NCI-H2227 (cell line): ENCODE measurements at regions not wholly inside any gene's neighbourhood (a gene's known extent, or its start where the extent isn't known, plus 50 kb on each side); places are given as distances from the start of the nearest gene placed in this dataset.

Experiments used
- DNase-seq: peaks from one replicate; lab custom pipeline; 2025; ENCODE audit not compliant: unreplicated experiment; lab: John Stamatoyannopoulos, UW

DNA sequence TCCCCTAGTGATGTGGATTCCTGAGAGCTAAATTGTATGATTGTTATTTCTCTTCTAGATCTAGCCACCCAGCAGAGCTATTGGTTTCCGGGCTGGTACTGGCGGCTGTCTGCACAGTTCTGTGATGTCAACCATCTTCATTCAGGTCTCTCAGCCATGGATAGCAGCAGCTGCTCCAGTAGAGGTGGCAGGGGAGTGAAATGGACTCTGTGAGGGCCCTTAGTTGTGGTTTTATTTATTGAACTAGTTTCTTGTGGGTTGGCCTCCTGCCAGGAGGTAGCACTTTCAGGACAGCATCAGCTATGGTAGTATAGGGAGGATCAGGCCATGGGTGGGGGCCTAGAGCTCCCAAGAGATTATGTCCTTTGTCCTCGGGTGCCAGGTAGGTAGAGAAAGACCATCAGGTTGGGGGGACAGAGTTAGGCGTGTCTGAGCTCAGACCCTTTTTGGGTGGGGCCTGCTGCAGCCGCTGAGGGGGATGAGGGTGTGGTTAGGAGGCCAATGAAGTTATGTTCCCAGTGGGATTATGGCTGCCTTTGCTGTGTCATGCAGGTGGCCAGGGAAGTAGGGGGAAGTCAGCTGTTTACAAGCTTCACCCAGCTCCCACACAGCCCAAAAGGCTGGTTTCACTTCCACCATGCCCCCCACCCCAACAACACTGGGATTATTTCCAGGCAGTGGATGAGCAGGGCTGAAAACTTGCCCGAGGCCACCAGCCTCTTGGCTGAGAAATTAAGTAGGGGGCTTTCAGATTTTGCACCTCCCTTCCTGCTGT, 55.1 kb upstream of the RGS4 start:
- DNase-seq: no peak

DNA sequence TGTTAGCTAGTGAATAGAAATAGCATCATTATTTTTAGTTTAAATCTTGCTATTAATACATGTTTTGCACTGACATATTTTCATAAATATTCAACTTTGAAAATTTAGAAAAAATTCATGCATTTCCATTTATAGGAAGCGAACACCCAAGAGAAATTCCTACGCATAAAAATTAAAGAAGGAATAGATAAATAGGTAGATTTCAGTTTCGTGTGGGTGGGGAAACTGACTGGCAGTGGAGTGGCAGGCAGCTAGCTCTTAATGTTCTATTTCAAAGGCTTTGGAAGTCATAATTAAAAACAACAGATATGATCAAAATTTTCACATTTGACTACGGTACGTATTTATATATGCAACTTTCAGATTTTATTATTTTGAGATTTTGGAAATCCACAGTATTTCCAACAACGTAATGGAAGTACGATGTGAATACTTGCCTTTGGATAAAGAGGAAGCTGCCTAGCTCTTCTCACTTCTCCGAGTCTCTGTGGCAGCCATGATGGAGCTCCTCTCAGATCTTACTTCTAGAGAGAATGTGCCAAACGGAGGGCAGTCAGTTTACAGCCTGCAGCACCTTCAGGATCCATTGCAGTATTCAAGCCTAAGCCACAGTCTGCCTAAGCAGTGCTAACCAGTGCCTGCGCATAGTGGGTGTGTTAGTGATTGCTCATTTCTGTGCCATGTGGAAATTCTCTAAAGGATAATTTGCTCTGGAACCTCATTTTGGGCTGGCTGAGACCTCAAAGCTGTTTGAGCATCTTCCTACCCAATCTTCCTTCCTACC, 62.9 kb upstream of the RGS4 start:
- no peak for DNase-seq

DNA sequence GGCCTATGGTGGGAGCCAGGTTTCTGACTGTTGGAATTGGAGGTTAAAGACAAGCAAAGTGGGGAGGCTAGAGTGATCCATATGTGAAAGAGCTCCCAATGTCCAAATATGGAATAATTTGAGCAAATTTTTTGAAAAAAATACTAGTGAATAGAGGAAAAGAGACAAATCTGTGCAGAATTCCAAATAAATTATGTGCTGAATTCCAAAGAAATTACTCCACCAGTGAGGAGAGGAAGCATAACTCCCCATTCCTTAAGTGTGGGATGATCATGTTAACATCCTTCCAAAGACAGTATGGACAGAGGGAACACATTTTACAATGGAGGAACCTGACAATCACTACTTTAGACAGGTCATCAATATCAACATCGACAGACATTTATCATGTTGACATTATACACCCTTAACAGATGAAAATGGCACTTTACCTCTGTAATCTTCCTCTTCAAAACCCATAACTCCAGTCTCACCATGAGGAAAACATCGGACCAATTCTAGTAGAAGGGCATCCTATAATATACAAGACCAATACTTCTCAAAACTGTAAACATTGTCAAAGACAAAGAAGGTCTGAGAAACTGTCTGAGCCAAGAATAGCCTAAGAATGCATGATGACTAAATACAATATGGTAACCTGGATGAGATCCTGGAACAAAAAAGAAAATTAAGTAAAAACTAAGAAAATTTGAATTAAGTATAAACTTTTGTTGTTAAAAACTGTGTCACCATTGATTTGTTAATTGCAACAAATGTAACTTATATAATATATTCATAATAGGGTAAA, 71.5 kb upstream of the RGS4 start:
- DNase-seq: no peak

DNA sequence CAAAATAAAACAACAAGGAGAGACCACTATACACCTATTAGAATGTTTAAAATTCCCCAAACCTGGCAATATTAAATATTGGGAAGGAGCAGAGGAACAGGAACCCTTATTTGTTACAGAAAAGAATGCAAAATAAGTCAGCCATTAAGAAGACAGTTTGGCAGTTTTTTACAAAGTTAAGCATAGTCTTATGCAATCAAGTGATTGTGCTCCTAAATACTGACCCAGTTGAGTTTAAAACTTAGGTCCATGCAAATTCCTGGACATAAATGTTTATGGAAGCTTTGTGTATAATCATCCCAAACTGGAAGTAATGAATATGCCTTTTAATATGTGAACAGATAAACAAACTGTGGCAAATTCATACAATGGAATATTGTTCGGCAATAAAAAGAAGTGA, 72.9 kb upstream of the RGS4 start:
- no peak for DNase-seq

DNA sequence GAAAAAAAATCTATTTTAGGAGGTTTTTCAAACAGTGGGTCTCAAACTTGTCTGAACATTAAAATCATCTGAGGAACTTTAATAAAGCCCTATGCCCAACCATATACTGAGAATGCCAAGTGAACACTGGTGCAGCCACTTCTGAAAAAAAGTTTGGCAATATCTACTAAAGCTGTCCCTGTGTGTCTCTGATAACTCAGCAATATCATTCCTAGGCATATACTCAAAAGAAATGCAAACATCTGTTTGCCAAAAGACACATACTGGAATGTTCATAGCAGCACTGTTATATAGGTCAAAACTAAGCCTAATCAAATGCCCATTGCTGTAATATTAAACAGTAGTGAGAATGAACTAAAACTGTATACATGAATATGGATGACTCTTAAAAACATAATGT, 74.2 kb upstream of the RGS4 start:
- no peak for DNase-seq

DNA sequence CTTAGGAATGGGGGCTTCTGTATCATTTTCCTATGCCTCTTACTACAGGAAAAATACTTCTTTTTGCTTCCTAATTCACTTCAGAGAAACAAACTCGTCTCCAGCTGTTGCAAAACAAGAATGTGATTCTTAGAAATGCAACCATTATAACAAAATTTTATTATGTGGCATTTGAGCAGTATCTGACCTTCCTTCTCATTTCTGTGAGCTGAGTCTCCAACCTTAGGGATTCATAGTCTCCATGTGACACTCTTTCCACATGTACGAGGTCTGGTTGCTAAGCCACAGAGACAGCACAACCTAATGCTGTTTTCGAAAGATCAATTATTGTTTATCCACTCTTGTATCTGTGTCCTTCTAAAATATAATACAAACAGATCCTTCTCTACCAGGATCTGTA, 75.3 kb upstream of the RGS4 start:
- DNase-seq: no peak

DNA sequence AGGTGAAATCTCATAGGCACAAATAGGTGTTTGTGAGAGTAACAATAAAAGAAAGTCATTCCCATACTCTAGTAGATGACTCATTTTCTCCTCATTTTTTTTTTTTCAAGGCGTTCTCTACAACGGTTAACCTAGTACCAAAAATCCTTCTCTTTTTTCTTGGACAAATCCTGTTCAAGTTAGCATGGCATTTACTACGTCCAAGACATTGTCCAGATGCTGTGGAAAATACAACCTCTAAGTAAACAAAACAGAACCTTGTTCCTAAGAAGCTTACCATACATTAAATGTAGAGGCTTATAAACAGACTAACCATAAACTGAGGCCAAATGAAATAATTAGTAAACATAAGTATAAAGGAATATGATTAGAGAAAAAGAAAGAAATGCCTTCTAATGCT, 76.2 kb upstream of the RGS4 start:
- DNase-seq: no peak

DNA sequence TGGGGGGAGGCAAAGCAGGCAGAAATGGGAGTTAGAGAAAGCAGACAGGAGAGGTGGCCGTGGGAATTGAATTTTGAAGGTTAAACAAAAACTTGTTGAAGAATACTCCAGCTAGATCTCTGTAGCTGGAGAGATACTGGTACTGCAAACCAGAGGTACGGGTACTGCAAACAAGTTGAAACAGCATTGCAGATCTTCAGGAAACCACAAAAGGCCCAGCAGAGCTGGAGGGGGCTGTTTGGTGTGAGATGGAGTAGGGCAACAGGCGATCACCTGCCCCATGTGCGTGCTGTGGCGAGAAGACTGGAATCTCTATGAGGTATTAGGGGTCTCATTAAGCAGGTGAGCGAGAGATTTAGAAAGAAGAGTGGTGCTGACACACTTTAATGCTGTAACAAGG, 77.7 kb upstream of the RGS4 start:
- DNase-seq: no peak

DNA sequence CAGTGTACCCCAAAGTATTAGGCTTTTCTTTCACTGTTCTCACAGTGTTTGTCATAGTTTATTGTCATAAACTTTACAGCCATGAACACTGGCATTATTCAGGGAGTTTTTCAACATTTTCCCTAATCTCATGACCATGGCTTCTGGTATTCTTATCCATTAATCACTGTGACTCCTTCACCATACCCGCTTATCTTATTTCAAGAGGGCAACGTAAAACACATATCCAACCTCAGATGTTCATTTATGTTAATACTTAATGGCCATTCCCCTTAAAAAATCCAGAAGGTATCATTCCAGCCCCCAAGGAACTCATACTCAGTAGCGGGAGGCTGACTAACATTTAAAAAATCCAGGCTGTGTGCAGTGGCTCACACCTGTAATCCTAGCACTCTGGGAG, 78.5 kb upstream of the RGS4 start:
- no peak for DNase-seq

DNA sequence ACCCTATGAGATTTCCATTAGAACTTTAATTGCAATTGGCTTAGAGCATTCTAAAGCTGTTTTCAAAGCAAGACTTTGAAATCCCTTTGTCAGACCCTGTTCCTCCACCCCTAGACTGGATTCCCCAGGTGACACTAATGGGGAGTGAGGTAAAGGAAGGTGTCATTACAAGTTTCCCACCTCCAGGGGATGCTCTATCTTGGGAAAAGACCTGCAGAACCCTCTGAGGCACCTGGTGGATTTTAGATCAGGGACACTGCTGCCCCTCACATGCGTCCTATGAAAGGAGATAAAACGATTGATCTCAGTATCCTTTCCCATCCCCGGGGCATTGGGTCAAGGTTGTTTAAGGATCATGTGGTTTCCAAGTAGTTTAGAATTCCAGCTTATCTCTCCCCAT, 80.3 kb upstream of the RGS4 start:
- no peak for DNase-seq

DNA sequence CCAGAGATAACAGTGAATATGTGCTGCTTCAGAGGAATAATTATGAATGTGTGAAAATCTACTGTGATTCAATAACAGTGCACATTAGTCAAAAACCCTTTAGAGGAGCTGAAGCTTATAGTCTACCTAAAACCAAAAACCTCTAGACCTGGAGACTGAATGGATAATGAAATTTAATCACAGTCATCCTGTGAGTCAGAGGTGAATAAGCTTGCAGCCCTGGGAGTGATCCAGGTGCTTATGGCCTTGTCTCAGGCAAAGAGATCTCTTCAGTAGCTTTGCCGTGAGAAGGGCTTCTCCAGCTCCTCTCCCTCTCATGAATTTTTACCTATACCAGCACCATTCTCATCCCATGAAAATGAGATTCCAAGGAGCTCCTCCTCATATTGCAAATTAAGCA, 81.3 kb upstream of the RGS4 start:
- no peak for DNase-seq

DNA sequence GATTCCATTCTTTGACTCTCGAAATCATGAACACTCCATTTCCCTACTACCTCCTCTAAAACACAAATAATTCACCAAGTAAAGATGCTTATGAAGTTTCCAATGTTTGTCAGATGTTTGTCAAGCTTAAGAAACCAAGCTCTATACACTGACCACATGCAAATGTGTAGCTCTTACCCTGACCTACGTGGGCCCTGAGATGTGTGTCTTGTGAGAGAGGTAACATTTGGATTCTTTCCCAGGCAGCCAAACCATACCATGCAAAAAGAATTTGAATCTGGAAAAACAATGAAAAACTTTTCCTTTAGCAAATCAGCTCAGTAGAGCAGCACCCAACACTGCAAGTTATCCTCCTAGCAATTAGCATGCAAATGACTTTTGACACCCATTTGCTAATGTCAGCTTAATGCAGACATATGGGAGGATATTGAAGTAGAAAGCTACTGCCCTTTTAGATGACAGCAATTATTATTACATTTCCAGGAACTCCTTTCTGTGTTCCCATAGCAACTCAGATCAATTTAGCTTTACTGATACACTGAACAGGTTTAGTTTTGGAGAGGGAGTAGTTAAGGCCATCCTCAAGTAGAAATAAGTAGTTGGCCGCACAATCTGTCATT, 83.2 kb upstream of the RGS4 start:
- DNase-seq: no peak

DNA sequence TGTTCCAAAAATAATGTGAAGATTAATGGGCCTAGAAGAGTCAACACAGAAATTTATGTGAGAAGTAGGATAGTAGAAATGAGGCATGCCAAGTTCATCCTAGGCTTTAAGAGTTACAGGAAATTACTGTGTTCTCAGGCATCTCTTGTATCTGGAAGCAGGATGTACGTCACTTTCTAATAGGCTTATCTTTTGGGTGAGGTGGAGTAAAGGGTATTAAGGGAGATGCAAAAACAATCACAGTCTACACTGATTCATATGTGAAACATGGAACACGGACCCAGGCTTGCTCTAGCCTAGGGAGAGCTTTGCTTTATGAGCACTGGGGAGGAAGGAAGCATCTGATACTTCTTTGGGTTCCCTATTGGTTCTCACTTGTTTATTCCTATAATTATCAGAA, 84.5 kb upstream of the RGS4 start:
- DNase-seq: no peak

DNA sequence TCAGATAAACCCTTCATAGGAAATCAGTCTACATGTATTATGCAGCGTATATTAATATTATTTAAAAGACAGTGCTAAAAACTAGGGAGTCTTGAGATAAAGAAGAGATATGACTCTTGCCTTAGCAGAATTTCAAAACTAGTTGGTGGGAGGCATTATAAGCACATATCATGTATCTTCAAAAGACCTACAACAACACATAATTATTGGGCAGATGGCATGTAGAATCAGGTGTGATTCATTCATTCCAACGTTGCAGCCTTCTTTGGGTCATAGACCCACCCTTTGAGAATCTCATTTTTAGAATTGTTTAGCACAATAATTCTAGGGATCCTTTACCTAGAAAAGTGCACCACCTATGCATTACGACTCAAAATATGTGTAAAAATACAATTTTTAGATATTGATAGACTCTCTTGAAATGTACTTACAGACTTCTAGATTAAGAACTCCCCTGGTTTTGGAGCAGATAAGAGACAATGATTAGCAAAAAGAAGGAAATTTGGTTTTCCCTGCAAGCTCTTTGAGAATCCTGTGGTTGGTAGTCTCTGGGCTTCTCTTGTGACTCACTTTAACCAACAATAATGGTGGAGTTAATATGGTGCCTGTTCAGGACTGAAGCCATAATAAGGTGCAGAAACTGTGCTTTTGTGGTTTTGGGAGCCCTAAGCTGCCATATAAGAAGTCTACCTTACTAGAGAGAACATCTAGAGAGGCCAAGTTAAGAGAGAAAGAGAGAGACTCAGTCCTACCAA, 85.3 kb upstream of the RGS4 start:
- no peak for DNase-seq

DNA sequence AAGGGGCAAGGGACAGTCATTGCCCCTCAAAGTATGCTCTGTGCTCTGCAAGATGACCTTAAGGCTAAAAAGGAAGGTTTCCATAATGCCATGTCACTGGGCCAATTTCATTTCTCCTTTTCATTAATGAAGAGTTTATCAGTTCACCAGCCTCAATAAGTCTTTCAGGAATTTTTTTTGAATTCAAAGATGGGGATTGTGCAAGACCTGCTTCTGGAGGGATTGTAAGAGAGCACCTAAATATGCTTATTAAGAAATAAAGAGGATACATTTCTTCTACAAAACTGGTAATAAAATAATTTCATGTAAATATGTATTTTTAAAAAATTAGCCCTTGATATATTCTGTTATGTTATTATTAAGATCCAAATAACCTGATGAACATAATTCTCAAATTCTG, 86.8 kb upstream of the RGS4 start:
- DNase-seq: no peak

DNA sequence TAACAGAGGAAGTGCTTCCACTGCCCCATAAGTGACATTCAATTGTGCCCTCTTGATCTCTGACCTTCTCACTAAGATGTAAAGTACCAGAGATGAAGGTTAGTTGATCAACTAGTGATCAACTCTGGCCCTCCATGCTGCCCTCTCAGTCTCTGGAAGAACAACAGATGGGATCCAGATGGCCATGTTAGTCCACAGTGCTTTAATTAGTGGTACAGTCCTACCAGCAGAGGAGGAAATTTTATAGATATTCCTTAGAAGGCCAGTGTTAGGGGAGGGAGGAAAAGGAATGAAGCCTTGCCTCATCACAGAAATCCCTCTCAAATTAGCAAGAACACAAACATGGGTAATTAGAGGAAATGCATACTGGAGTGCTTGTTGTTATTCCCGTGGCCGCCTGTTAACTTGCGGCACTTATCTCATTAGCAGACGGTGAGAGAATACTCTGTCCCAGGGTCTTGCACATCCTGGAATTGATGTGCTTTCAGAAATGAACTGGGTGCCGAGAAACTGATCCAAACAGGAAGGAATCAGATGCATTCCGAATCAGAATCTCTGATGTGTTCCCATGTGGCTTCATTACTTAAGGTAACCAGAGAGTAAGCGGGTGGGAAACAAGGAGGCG, 91.1 kb upstream of the RGS4 start:
- DNase-seq: no peak

DNA sequence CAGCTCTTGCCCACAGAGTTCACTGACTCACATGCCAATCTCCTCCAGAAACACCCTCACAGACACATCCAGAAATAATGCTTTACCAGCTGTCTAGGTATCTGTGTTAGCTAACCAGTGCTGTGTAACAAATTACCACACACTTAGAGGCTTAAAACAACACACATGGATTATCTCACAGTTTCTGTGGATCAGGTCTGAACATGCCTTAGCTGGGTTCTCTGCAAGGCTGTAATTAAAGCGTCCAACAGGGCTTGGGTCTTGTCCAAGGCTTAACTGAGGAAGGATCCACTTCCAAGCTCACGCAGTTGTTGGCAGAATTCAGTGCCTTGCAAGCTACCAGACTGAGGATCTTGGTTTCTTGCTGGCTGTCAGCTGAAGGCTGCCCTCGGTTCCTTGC, 92.5 kb upstream of the RGS4 start:
- DNase-seq: no peak

DNA sequence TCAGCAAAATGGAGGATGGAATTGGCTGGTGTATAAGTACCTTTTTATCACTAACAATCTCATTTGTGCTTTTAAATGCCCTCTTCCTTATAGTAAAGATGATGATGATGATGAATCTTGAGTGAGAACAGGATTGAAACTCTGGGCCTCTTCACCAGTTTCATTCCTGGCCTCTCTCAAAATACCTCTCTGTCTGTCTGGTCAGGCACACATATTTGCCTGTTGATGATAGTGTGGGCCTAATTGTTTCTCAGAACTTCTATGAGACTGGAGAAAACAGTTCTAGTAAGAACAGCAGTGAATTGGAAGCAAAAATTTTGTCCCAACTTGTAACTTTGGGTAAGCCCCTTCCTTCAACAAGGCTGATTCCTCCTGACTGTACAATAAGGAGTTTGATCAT, 94.4 kb upstream of the RGS4 start:
- no peak for DNase-seq

DNA sequence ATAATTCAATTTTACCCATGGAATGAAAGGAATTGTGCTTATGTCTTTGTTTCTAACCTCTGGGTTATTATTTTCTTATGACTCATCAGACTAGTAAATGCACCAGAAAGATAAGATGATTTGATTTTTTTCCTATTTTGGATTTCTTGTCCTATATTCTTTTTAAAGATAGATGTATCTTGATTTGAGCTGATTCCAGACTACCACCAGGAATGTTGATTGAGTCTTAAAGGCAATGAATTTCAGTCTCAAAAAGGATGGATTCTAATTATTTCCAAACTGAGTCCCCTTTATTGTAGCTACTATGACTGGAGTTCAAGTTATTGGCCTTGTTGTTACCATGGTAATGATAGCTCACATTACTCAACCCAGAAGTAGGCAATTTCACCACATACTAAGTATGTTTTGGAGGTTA, 95.8 kb upstream of the RGS4 start:
- no peak for DNase-seq

DNA sequence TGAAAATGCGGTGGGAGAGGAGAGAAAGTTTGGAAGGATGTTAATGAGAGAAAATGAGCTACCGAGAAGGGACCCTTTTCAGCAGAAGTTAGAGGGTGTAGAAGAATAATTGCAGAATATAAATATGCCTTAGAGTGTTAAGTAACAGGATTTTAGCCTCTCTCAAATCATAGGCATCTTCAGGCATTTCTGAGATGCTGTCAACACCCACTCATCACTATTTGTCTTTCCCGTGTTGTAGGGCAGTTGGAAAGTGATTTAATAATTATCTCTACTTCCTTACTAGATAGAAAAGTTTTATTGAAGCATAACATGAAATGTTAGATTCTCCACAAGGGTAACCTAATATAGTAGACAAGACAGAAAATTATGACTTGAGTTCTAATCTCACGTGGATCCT, 96.4 kb upstream of the RGS4 start:
- DNase-seq: no peak
